ENCODE measurements at regions not wholly inside any gene's neighbourhood (a gene's known extent, or its start where the extent isn't known, plus 50 kb on each side); places are given as distances from the start of the nearest gene placed in this dataset.

DNA sequence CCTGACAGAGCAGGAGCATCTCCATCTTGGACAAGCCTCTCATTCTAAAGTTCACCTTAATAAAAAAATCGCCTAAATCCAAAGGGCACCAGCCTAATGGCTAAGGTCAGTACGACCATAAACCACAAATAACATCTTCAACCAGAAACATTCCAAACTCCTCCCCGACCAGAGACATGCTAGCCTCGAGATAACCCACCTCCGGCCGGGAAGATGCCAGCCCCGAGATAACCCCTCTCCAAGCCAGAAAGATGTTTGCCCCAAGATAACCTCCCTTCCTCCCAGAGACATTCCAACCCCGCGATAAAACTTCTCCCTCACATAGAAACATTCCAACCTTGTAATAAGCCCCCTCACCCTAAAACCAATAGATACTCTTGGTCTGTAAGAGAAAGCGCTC lies 86.8 kb upstream of the PKP2 start:
- TF ChIP-seq HOXA3 (CRISPR knock-in tag; IDR thresholded peaks at IDR 0.05): no peak
- TF ChIP-seq NCOA2 (CRISPR knock-in tag; IDR thresholded peaks at IDR 0.05): no peak
- TF ChIP-seq POLR2A (IDR thresholded peaks at IDR 0.05; ENCODE audit: insufficient read depth in 1 of 2, low read depth in 2 of 2, low read length in 2 of 2): no peak
- TF ChIP-seq HCFC1 (IDR thresholded peaks at IDR 0.05; ENCODE audit: low read depth, low read length): no peak
- TF ChIP-seq, protein P1, sequence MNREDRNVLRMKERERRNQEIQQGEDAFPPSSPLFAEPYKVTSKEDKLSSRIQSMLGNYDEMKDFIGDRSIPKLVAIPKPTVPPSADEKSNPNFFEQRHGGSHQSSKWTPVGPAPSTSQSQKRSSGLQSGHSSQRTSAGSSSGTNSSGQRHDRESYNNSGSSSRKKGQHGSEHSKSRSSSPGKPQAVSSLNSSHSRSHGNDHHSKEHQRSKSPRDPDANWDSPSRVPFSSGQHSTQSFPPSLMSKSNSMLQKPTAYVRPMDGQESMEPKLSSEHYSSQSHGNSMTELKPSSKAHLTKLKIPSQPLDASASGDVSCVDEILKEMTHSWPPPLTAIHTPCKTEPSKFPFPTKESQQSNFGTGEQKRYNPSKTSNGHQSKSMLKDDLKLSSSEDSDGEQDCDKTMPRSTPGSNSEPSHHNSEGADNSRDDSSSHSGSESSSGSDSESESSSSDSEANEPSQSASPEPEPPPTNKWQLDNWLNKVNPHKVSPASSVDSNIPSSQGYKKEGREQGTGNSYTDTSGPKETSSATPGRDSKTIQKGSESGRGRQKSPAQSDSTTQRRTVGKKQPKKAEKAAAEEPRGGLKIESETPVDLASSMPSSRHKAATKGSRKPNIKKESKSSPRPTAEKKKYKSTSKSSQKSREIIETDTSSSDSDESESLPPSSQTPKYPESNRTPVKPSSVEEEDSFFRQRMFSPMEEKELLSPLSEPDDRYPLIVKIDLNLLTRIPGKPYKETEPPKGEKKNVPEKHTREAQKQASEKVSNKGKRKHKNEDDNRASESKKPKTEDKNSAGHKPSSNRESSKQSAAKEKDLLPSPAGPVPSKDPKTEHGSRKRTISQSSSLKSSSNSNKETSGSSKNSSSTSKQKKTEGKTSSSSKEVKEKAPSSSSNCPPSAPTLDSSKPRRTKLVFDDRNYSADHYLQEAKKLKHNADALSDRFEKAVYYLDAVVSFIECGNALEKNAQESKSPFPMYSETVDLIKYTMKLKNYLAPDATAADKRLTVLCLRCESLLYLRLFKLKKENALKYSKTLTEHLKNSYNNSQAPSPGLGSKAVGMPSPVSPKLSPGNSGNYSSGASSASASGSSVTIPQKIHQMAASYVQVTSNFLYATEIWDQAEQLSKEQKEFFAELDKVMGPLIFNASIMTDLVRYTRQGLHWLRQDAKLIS (CRISPR knock-in tag; IDR thresholded peaks at IDR 0.05): no peak
- TF ChIP-seq CEBPB (IDR thresholded peaks at IDR 0.05; ENCODE audit: borderline replicate concordance, low read depth, low read length): no peak
- no peak for TF ChIP-seq SNRNP70 (IDR thresholded peaks at IDR 0.05; ENCODE audit: low read depth, low read length)
- TF ChIP-seq, protein P2, sequence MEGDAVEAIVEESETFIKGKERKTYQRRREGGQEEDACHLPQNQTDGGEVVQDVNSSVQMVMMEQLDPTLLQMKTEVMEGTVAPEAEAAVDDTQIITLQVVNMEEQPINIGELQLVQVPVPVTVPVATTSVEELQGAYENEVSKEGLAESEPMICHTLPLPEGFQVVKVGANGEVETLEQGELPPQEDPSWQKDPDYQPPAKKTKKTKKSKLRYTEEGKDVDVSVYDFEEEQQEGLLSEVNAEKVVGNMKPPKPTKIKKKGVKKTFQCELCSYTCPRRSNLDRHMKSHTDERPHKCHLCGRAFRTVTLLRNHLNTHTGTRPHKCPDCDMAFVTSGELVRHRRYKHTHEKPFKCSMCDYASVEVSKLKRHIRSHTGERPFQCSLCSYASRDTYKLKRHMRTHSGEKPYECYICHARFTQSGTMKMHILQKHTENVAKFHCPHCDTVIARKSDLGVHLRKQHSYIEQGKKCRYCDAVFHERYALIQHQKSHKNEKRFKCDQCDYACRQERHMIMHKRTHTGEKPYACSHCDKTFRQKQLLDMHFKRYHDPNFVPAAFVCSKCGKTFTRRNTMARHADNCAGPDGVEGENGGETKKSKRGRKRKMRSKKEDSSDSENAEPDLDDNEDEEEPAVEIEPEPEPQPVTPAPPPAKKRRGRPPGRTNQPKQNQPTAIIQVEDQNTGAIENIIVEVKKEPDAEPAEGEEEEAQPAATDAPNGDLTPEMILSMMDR (CRISPR knock-in tag; IDR thresholded peaks at IDR 0.05): no peak
- no peak for TF ChIP-seq HNRNPLL (IDR thresholded peaks at IDR 0.05; ENCODE audit: low read depth, low read length, poor library complexity, severe bottlenecking)
- TF ChIP-seq TARDBP (CRISPR knock-in tag; IDR thresholded peaks at IDR 0.05): no peak
- TF ChIP-seq, protein P3, sequence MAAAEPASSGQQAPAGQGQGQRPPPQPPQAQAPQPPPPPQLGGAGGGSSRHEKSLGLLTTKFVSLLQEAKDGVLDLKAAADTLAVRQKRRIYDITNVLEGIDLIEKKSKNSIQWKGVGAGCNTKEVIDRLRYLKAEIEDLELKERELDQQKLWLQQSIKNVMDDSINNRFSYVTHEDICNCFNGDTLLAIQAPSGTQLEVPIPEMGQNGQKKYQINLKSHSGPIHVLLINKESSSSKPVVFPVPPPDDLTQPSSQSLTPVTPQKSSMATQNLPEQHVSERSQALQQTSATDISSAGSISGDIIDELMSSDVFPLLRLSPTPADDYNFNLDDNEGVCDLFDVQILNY (CRISPR knock-in tag; conservative IDR thresholded peaks at IDR 0.05): no peak
- TF ChIP-seq, protein P4, sequence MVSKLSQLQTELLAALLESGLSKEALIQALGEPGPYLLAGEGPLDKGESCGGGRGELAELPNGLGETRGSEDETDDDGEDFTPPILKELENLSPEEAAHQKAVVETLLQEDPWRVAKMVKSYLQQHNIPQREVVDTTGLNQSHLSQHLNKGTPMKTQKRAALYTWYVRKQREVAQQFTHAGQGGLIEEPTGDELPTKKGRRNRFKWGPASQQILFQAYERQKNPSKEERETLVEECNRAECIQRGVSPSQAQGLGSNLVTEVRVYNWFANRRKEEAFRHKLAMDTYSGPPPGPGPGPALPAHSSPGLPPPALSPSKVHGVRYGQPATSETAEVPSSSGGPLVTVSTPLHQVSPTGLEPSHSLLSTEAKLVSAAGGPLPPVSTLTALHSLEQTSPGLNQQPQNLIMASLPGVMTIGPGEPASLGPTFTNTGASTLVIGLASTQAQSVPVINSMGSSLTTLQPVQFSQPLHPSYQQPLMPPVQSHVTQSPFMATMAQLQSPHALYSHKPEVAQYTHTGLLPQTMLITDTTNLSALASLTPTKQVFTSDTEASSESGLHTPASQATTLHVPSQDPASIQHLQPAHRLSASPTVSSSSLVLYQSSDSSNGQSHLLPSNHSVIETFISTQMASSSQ (IDR thresholded peaks at IDR 0.05; ENCODE audit: low read depth): no peak
- TF ChIP-seq, protein P4 (CRISPR knock-in tag; IDR thresholded peaks at IDR 0.05; ENCODE audit: borderline replicate concordance): no peak
